Urinary bladder (tissue), 3 donors: ENCODE measurements at regions not wholly inside any gene's neighbourhood (a gene's known extent, or its start where the extent isn't known, plus 50 kb on each side); places are given as distances from the start of the nearest gene placed in this dataset.
"Not testable (repeated sequence)": the region's sequence is repeated elsewhere in the genome, so short reads cannot be mapped to it uniquely, and the experiment has no call there.

Experiments used
- DNase-seq: peaks from one replicate; pipeline ENCODE4 v3.0.0-alpha.2; 2015; ENCODE audit errors: extremely low spot score
- H3K27ac ChIP-seq: one replicate; pipeline ENCODE4 v1.5.1; 2013; ENCODE audit warnings: low read depth, mild to moderate bottlenecking, moderate library complexity
- H3K36me3 ChIP-seq: one replicate; pipeline ENCODE4 v1.6.1; 2013; ENCODE audit warnings: mild to moderate bottlenecking, moderate library complexity; ENCODE audit not compliant: insufficient read depth
- H3K4me1 ChIP-seq: one replicate; pipeline ENCODE4 v1.6.1; 2013; ENCODE audit warnings: mild to moderate bottlenecking, moderate library complexity; ENCODE audit not compliant: insufficient read depth
- H3K4me3 ChIP-seq: one replicate; pipeline ENCODE4 v1.5.1; 2013; ENCODE audit warnings: low read depth, low read length
- WGBS: extraction: QIAGEN DNeasy Blood & Tissue Kit; methylation state at CpG from one replicate; pipeline ENCODE4 v1.1.7; 2013; 5-methylcytosine and 5-hydroxymethylcytosine counted together
- donor health status: healthy with polysubstance abuse.
- donor health status: healthy.

GRCh38 chr11:87555101-87555500, 517.4 kb downstream of the TMEM135 start:
- Histone ChIP-seq H3K36me3 (no peaks in the 10 kb centered on the region), H3K4me3 (no peak overlapping the region), H3K4me1 (no peaks in the 10 kb centered on the region), H3K27ac (no peak overlapping the region)
- 88% methylated on average over 2 of the region's 2 CpGs for WGBS
- no peak for DNase-seq

- Histone ChIP-seq H3K36me3 (no peaks in the 10 kb centered on the region), H3K4me3 (no peak overlapping the region), H3K4me1 (no peaks in the 10 kb centered on the region), H3K27ac (no peak overlapping the region)
- no peak for DNase-seq
- 93% methylated on average over 3 of the region's 3 CpGs for WGBS
Observed at GRCh38 chr11:87548797-87549196, 511.1 kb downstream of the TMEM135 start.

- Histone ChIP-seq H3K27ac (no peak overlapping the region), H3K36me3 (no peaks in the 10 kb centered on the region), H3K4me1 (no peaks in the 10 kb centered on the region), H3K4me3 (no peak overlapping the region)
- WGBS = 76% methylated on average over 1 of the region's 1 CpG
- no peak for DNase-seq
Observed at GRCh38 chr11:87545858-87546257, 508.1 kb downstream of the TMEM135 start.

GRCh38 chr11:87539596-87539995, 501.9 kb downstream of the TMEM135 start:
- no peak for DNase-seq
- Histone ChIP-seq H3K4me3 (no peak overlapping the region), H3K36me3 (no peaks in the 10 kb centered on the region), H3K27ac (no peak overlapping the region), H3K4me1 (no peaks in the 10 kb centered on the region)
- WGBS = 86% methylated on average over 1 of the region's 1 CpG

- no peaks in the 10 kb centered on the region for H3K36me3 ChIP-seq
- H3K4me3 ChIP-seq = no peak overlapping the region
- WGBS = 76% methylated on average over 4 of the region's 4 CpGs
- DNase-seq = no peak
- no peaks in the 10 kb centered on the region for H3K4me1 ChIP-seq
- H3K27ac ChIP-seq = no peak overlapping the region
Observed at GRCh38 chr11:87536565-87536964, 498.8 kb downstream of the TMEM135 start.

- no peak for DNase-seq
- no peak overlapping the region for H3K27ac ChIP-seq
- WGBS = 86% methylated on average over 2 of the region's 2 CpGs
- no peak overlapping the region for H3K4me3 ChIP-seq
- no peaks in the 10 kb centered on the region for H3K4me1 ChIP-seq
- no peaks in the 10 kb centered on the region for H3K36me3 ChIP-seq
Observed at GRCh38 chr11:87536016-87536415, 498.3 kb downstream of the TMEM135 start.

GRCh38 chr11:87535513-87535912, 497.8 kb downstream of the TMEM135 start:
- WGBS = 82% methylated on average over 4 of the region's 4 CpGs
- H3K4me1 ChIP-seq = no peaks in the 10 kb centered on the region
- H3K36me3 ChIP-seq = no peaks in the 10 kb centered on the region
- H3K4me3 ChIP-seq = no peak overlapping the region
- DNase-seq = no peak
- H3K27ac ChIP-seq = no peak overlapping the region

- not testable (repeated sequence) for H3K4me3 ChIP-seq, DNase-seq, H3K27ac ChIP-seq, H3K36me3 ChIP-seq, H3K4me1 ChIP-seq
Observed at GRCh38 chr11:87531835-87532234, 494.1 kb downstream of the TMEM135 start.

- 87% methylated on average over 1 of the region's 1 CpG for WGBS
- no peak for DNase-seq
- H3K4me1 ChIP-seq = no peaks in the 10 kb centered on the region
- H3K4me3 ChIP-seq = no peak overlapping the region
- H3K36me3 ChIP-seq = no peaks in the 10 kb centered on the region
- no peak overlapping the region for H3K27ac ChIP-seq
Observed at GRCh38 chr11:87529486-87529885, 491.8 kb downstream of the TMEM135 start.

GRCh38 chr11:87528752-87529151, 491.0 kb downstream of the TMEM135 start:
- Histone ChIP-seq H3K4me1 (no peaks in the 10 kb centered on the region), H3K27ac (no peak overlapping the region), H3K36me3 (no peaks in the 10 kb centered on the region), H3K4me3 (no peak overlapping the region)
- no peak for DNase-seq
- WGBS = 62% methylated on average over 3 of the region's 3 CpGs

- H3K27ac ChIP-seq = no peak overlapping the region
- no peaks in the 10 kb centered on the region for H3K36me3 ChIP-seq
- no peaks in the 10 kb centered on the region for H3K4me1 ChIP-seq
- no peak for DNase-seq
- H3K4me3 ChIP-seq = no peak overlapping the region
Observed at GRCh38 chr11:87523276-87523675, 485.5 kb downstream of the TMEM135 start.

- H3K36me3 ChIP-seq = no peaks in the 10 kb centered on the region
- no peak overlapping the region for H3K4me3 ChIP-seq
- H3K4me1 ChIP-seq = no peaks in the 10 kb centered on the region
- no peak overlapping the region for H3K27ac ChIP-seq
- 89% methylated on average over 1 of the region's 1 CpG for WGBS
- no peak for DNase-seq
Observed at GRCh38 chr11:87518266-87518665, 480.5 kb downstream of the TMEM135 start.

GRCh38 chr11:87517351-87517750, 479.6 kb downstream of the TMEM135 start:
- no peaks in the 10 kb centered on the region for H3K4me1 ChIP-seq
- no peak for DNase-seq
- H3K27ac ChIP-seq = no peak overlapping the region
- no peak overlapping the region for H3K4me3 ChIP-seq
- H3K36me3 ChIP-seq = no peaks in the 10 kb centered on the region

- WGBS = 13% methylated on average over 2 of the region's 2 CpGs
- H3K4me3 ChIP-seq = not testable (repeated sequence)
Observed at GRCh38 chr11:87507722-87508121, 470.0 kb downstream of the TMEM135 start.

GRCh38 chr11:87506946-87507345, 469.2 kb downstream of the TMEM135 start:
- not testable (repeated sequence) for H3K36me3 ChIP-seq, H3K27ac ChIP-seq, H3K4me3 ChIP-seq, H3K4me1 ChIP-seq, DNase-seq
- WGBS = 86% methylated on average over 6 of the region's 6 CpGs

More at GRCh38 chr11:87507722-87508121, 470.0 kb downstream of the TMEM135 start:
- H3K4me1 ChIP-seq, DNase-seq, H3K27ac ChIP-seq, H3K36me3 ChIP-seq: not testable (repeated sequence)
